UCSD-AML1 (cell line): ENCODE measurements at regions not wholly inside any gene's neighbourhood (a gene's known extent, or its start where the extent isn't known, plus 50 kb on each side); places are given as distances from the start of the nearest gene placed in this dataset.

Source experiments
- DNase-seq: peaks from one replicate; lab custom pipeline; 2025; ENCODE audit not compliant: unreplicated experiment; lab: John Stamatoyannopoulos, UW

DNA sequence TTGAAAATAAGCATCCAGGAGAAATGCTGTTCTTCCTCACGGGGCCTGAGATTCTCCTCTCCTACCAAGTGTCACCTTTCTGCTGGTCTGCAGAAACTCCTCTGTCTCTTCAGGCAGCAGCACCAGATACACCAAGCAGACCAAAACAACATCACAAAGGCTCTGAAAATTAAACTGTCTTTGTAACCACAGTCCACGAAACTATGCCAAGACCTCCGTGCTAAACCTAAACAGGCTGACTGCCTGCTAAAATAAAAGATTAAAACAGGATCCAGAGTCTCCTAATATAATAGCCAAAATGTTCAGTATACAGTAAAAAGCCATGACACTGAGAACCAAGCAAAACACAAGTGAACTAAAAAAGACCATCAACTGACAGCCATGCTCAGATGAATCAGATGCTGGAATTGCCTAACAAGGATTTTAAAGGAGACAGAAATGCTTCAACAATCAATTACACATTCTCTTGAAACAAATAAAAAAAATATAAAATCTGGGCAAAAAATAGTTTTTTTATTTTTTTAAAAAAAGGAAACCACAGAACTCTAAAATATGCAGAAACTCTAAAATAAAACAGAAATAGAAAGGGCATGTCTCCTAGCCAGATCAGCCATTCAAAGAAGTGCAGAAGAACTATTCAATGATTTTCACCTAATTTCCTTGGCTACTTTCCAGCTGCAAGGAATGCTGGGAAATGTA is 50.3 kb upstream of the TOX3 start:
- no peak for DNase-seq
